ENCODE measurements at regions not wholly inside any gene's neighbourhood (a gene's known extent, or its start where the extent isn't known, plus 50 kb on each side); places are given as distances from the start of the nearest gene placed in this dataset.

DNA sequence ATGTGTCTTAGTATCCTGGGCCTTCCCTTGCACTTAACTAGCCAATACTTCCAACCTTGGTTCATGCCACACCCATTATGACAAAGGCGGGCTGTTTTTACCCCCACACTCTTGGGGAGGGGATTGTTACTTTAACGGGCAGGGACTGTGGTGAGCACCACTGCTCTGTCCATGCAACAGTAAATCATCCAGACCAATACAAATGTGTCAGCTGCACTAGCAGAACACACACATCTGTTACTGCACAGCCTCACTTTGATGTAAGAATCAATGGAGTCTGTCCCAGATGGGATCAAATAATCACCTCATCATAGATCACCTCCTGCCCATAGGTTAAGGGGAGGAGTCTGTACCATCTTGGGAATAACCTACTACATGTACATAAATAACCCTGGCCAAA, 58.1 kb downstream of the NPAP1 start:
- Histone ChIP-seq H3K27me3 (replicated peaks; ENCODE audit: insufficient read depth) (no peaks in the 10 kb centered on the region), H3K4me1 (ENCODE audit: control insufficient read depth in 1 of 2, low read depth in 2 of 2) (no peaks in the 10 kb centered on the region)
- TF ChIP-seq CTCF (IDR thresholded peaks at IDR 0.05) = no peak

GRCh38 chr15:24734396-24734795, 58.8 kb downstream of the NPAP1 start:
- no peaks in the 10 kb centered on the region for H3K27me3 ChIP-seq (replicated peaks; ENCODE audit: insufficient read depth)
- no peaks in the 10 kb centered on the region for H3K36me3 ChIP-seq
- DNase-seq (ENCODE audit: low spot score) (no peak), ATAC-seq (ENCODE audit: insufficient number of reproducible peaks, low FRiP score, low read depth) (no peak)
- no peaks in the 10 kb centered on the region for H3K9me3 ChIP-seq
- H3K27ac ChIP-seq = no peak overlapping the region
- H3K4me1 ChIP-seq (ENCODE audit: control insufficient read depth in 1 of 2, low read depth in 2 of 2) = no peaks in the 10 kb centered on the region
- H3K4me3 ChIP-seq = no peak overlapping the region
- TF ChIP-seq CTCF (IDR thresholded peaks at IDR 0.05) = no peak

More for the DNA sequence above, 58.1 kb downstream of the NPAP1 start:
- DNase-seq (ENCODE audit: low spot score) (no peak), ATAC-seq (ENCODE audit: insufficient number of reproducible peaks, low FRiP score, low read depth) (no peak)
- Histone ChIP-seq H3K9me3 (no peaks in the 10 kb centered on the region), H3K27ac (no peak overlapping the region), H3K4me3 (no peak overlapping the region), H3K36me3 (no peaks in the 10 kb centered on the region)

GRCh38 chr15:24745290-24745689, 69.7 kb downstream of the NPAP1 start:
- Histone ChIP-seq H3K4me1 (ENCODE audit: control insufficient read depth in 1 of 2, low read depth in 2 of 2) (no peaks in the 10 kb centered on the region), H3K27ac (no peak overlapping the region), H3K27me3 (replicated peaks; ENCODE audit: insufficient read depth) (no peaks in the 10 kb centered on the region), H3K9me3 (no peaks in the 10 kb centered on the region), H3K4me3 (no peak overlapping the region), H3K36me3 (no peaks in the 10 kb centered on the region)
- no peak for DNase-seq (ENCODE audit: low spot score)
- no peak for TF ChIP-seq CTCF (IDR thresholded peaks at IDR 0.05)
- ATAC-seq (ENCODE audit: insufficient number of reproducible peaks, low FRiP score, low read depth) = no peak

DNA sequence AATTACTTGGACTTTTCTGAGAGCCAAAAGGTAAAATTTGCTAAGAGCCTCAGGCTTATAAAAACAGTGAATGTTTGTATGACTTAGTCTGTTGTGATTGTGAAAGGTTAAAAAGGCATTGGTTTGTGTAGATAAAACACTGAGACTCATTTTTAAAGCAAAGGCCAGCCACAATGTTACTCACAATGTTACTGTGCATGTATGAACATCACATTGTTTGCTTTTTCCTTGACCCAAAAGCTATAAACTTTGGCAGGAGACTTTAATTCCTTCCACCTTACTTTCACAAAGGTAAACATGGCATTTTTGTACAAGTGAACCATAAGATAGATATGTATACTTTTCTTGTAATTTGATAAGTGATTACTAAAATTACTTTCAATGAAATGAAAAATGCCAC, 70.5 kb downstream of the NPAP1 start:
- ATAC-seq (ENCODE audit: insufficient number of reproducible peaks, low FRiP score, low read depth) (no peak), DNase-seq (ENCODE audit: low spot score) (no peak)
- H3K9me3 ChIP-seq = no peaks in the 10 kb centered on the region
- H3K27ac ChIP-seq = no peak overlapping the region
- no peaks in the 10 kb centered on the region for H3K27me3 ChIP-seq (replicated peaks; ENCODE audit: insufficient read depth)
- no peak overlapping the region for H3K4me3 ChIP-seq
- H3K36me3 ChIP-seq = no peaks in the 10 kb centered on the region
- no peak for TF ChIP-seq CTCF (IDR thresholded peaks at IDR 0.05)
- no peaks in the 10 kb centered on the region for H3K4me1 ChIP-seq (ENCODE audit: control insufficient read depth in 1 of 2, low read depth in 2 of 2)

DNA sequence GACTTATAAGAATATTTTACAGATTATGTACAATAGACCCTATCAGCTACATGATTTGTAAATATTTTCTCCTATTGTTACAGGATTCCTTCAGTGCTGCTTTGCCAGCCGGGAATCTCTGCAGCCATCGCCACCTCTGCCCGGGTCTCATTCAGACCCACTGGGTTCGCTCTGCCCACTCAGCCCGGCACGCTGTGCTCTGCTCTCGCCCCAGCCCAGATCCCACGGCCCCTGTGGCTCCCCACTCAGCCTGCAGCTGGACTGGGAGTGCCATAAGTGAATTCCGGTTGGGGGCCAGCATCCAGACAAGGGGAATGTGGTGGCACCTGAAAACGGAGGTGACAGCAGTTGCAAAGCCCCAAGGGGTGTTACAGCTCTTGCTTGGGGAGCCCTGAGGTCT, 71.8 kb downstream of the NPAP1 start:
- Histone ChIP-seq H3K9me3 (no peaks in the 10 kb centered on the region), H3K36me3 (no peaks in the 10 kb centered on the region), H3K4me1 (ENCODE audit: control insufficient read depth in 1 of 2, low read depth in 2 of 2) (no peaks in the 10 kb centered on the region), H3K27me3 (replicated peaks; ENCODE audit: insufficient read depth) (no peaks in the 10 kb centered on the region), H3K27ac (no peak overlapping the region), H3K4me3 (no peak overlapping the region)
- ATAC-seq (ENCODE audit: insufficient number of reproducible peaks, low FRiP score, low read depth) = no peak
- TF ChIP-seq CTCF (IDR thresholded peaks at IDR 0.05) = no peak
- no peak for DNase-seq (ENCODE audit: low spot score)

Measured in thoracic aorta (tissue), 2 donors.